ENCODE measurements at regions not wholly inside any gene's neighbourhood (a gene's known extent, or its start where the extent isn't known, plus 50 kb on each side); places are given as distances from the start of the nearest gene placed in this dataset.

DNA sequence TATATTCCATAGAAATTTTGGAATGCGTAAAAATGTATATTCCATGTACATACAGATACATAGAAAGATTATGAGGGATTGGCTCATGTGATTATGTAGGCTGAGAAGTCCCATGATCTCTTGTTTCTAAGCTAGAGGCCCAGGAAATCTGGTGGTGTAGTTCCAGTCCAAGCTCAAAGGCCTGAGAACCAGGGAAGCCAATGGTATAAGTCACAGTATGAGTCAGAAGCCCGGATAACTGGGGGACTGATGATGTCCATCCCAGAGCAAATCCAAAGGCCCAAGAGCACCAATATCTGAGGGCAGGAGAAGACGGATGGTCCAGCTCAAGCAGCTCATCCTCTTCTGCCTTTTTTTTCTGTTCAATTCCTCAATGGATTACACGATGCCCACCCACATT is 385.0 kb upstream of the KLHL29 start:
- TF ChIP-seq, protein P1, sequence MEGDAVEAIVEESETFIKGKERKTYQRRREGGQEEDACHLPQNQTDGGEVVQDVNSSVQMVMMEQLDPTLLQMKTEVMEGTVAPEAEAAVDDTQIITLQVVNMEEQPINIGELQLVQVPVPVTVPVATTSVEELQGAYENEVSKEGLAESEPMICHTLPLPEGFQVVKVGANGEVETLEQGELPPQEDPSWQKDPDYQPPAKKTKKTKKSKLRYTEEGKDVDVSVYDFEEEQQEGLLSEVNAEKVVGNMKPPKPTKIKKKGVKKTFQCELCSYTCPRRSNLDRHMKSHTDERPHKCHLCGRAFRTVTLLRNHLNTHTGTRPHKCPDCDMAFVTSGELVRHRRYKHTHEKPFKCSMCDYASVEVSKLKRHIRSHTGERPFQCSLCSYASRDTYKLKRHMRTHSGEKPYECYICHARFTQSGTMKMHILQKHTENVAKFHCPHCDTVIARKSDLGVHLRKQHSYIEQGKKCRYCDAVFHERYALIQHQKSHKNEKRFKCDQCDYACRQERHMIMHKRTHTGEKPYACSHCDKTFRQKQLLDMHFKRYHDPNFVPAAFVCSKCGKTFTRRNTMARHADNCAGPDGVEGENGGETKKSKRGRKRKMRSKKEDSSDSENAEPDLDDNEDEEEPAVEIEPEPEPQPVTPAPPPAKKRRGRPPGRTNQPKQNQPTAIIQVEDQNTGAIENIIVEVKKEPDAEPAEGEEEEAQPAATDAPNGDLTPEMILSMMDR (IDR thresholded peaks at IDR 0.05): no peak
- TF ChIP-seq REST (IDR thresholded peaks at IDR 0.05; ENCODE audit: insufficient read depth in 1 of 2, low read depth in 2 of 2, low read length in 1 of 2) (no peak), POLR2AphosphoS5 (IDR thresholded peaks at IDR 0.05; ENCODE audit: low read depth, low read length) (no peak)

Measured in Panc1 (cell line).